HL-60 (cell line): ENCODE measurements at regions not wholly inside any gene's neighbourhood (a gene's known extent, or its start where the extent isn't known, plus 50 kb on each side); places are given as distances from the start of the nearest gene placed in this dataset.

Experiments used
- DNase-seq, 2 experiments: peaks; one replicate each; pipeline ENCODE4 v3.0.0-alpha.2; 2010 to 2020; ENCODE audit warnings: low read depth in 1 of 2, low spot score in 1 of 2
- H3K27ac ChIP-seq: fragments of 250-450 bp; sonication (Bioruptor Pico); replicated peaks from 2 replicates; pipeline ENCODE4 v1.5.1; 2020; ENCODE audit warnings: mild to moderate bottlenecking, moderate library complexity
- H3K27me3 ChIP-seq: fragments of 250-450 bp; sonication (Bioruptor Pico); 2 replicates; pipeline ENCODE4 v1.5.1; 2021; ENCODE audit warnings: mild to moderate bottlenecking, moderate library complexity; ENCODE audit not compliant: insufficient read depth, poor library complexity, severe bottlenecking
- H3K4me3 ChIP-seq: replicated peaks from 2 replicates; pipeline ENCODE4 v1.5.1; 2011; ENCODE audit warnings: mild to moderate bottlenecking, control low read depth, low read length; ENCODE audit not compliant: insufficient read depth
- GABPA ChIP-seq: IDR thresholded peaks from 2 replicates; pipeline ENCODE4 v1.6.1; 2012; ENCODE audit warnings: low read depth
- POLR2AphosphoS5 ChIP-seq: IDR thresholded peaks from 2 replicates; pipeline ENCODE4 v1.6.1; 2012; ENCODE audit warnings: low read depth
- SPI1 ChIP-seq: IDR thresholded peaks from 2 replicates; pipeline ENCODE4 v1.6.1; 2012; ENCODE audit warnings: low read depth, mild to moderate bottlenecking, borderline replicate concordance
- TF ChIP-seq, protein P1 (sequence below): IDR thresholded peaks from 2 replicates; pipeline ENCODE4 v1.6.1; 2012; ENCODE audit warnings: low read depth; ENCODE audit not compliant: insufficient replicate concordance
- TF ChIP-seq, protein P2 (sequence below): IDR thresholded peaks from one replicate; pipeline ENCODE4 v1.5.1; 2011; ENCODE audit warnings: low read length, control low read depth, inconsistent platforms; ENCODE audit not compliant: insufficient read depth

DNA sequence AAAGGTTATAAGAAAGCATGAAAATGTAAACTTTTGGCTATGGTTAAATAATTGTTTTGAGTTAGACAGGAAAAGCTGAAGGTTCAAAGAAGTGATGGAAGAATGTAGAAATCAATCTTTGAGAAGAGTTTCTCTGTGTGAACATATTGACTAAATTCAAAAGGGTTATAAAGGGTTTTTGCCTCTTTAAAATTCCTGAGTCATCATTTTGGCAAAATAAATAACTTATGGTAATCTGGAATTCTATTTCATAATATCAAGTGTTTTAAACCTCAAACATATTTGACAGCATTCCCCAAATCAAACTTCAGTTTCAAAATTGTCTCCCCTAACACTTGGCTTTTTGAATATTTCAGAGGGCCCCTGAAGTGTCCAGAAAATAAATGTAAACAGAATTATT, 60.6 kb upstream of the SPINK5 start:
- H3K4me3 ChIP-seq = no peak overlapping the region
- TF ChIP-seq, protein P1, sequence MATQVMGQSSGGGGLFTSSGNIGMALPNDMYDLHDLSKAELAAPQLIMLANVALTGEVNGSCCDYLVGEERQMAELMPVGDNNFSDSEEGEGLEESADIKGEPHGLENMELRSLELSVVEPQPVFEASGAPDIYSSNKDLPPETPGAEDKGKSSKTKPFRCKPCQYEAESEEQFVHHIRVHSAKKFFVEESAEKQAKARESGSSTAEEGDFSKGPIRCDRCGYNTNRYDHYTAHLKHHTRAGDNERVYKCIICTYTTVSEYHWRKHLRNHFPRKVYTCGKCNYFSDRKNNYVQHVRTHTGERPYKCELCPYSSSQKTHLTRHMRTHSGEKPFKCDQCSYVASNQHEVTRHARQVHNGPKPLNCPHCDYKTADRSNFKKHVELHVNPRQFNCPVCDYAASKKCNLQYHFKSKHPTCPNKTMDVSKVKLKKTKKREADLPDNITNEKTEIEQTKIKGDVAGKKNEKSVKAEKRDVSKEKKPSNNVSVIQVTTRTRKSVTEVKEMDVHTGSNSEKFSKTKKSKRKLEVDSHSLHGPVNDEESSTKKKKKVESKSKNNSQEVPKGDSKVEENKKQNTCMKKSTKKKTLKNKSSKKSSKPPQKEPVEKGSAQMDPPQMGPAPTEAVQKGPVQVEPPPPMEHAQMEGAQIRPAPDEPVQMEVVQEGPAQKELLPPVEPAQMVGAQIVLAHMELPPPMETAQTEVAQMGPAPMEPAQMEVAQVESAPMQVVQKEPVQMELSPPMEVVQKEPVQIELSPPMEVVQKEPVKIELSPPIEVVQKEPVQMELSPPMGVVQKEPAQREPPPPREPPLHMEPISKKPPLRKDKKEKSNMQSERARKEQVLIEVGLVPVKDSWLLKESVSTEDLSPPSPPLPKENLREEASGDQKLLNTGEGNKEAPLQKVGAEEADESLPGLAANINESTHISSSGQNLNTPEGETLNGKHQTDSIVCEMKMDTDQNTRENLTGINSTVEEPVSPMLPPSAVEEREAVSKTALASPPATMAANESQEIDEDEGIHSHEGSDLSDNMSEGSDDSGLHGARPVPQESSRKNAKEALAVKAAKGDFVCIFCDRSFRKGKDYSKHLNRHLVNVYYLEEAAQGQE = no peak
- TF ChIP-seq SPI1 (no peak), POLR2AphosphoS5 (no peak), GABPA (no peak)
- TF ChIP-seq, protein P2, sequence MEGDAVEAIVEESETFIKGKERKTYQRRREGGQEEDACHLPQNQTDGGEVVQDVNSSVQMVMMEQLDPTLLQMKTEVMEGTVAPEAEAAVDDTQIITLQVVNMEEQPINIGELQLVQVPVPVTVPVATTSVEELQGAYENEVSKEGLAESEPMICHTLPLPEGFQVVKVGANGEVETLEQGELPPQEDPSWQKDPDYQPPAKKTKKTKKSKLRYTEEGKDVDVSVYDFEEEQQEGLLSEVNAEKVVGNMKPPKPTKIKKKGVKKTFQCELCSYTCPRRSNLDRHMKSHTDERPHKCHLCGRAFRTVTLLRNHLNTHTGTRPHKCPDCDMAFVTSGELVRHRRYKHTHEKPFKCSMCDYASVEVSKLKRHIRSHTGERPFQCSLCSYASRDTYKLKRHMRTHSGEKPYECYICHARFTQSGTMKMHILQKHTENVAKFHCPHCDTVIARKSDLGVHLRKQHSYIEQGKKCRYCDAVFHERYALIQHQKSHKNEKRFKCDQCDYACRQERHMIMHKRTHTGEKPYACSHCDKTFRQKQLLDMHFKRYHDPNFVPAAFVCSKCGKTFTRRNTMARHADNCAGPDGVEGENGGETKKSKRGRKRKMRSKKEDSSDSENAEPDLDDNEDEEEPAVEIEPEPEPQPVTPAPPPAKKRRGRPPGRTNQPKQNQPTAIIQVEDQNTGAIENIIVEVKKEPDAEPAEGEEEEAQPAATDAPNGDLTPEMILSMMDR = no peak

DNA sequence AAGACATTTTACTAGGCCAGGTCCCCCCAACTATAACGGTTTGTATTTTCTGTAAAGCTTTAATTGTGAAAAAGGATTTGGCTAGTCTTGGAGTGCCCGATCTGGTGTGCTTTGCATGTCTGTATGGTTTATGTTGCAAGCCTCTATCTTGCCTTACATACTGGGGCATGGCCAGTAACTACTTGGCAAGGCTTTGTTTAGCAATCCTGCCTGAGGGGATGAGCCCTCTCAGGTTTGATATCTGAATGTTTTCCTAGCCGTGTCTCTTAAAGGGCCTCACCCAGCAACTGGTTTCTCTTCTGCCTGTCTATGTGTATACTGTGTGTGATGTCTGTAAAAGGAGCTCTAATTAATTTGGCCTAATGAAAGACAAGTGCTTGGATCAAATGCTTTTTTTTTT, 61.3 kb upstream of the SPINK5 start:
- no peak for DNase-seq
- H3K4me3 ChIP-seq = no peak overlapping the region
- no peaks in the 10 kb centered on the region for H3K27me3 ChIP-seq
- TF ChIP-seq, protein P1 = no peak
- TF ChIP-seq, protein P2 = no peak
- TF ChIP-seq POLR2AphosphoS5 (no peak), SPI1 (no peak)
- no peak overlapping the region for H3K27ac ChIP-seq

More for the DNA sequence above, 60.6 kb upstream of the SPINK5 start:
- H3K27ac ChIP-seq = no peak overlapping the region
- no peaks in the 10 kb centered on the region for H3K27me3 ChIP-seq
- no peak for DNase-seq

DNA sequence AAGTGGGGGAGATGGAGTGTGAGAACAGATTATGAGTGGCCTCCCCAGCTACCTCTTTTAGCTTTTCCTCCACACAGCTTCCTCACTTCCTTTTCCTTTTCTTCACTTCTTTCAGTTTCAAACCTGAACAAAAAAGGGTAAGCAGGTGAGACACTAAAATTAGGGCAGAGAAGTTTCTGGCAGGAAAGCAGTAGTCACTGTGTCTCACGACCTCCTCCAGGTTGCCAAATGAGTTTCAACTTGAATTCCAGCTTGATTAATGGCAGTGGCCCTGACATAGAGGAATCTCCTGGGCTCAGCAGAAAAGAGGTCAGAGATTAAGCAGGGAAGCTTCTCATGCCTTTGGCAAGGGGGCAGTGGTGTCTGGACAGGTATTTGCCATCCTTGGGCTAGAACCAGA, 63.7 kb upstream of the SPINK5 start:
- H3K27ac ChIP-seq = no peak overlapping the region
- DNase-seq = no peak
- no peak overlapping the region for H3K4me3 ChIP-seq
- TF ChIP-seq SPI1 (no peak), GABPA (no peak), POLR2AphosphoS5 (no peak)
- TF ChIP-seq, protein P2 = no peak
- TF ChIP-seq, protein P1 = no peak
- no peaks in the 10 kb centered on the region for H3K27me3 ChIP-seq
